ENCODE measurements at regions not wholly inside any gene's neighbourhood (a gene's known extent, or its start where the extent isn't known, plus 50 kb on each side); places are given as distances from the start of the nearest gene placed in this dataset.
"Not testable (repeated sequence)": the region's sequence is repeated elsewhere in the genome, so short reads cannot be mapped to it uniquely, and the experiment has no call there.

- 62% methylated on average over 17 of the region's 17 CpGs for WGBS
- Histone ChIP-seq H3K27ac (ENCODE audit: low read length) (no peak overlapping the region), H3K4me3 (ENCODE audit: low read length) (no peak overlapping the region), H3K4me1 (ENCODE audit: control insufficient read depth, insufficient read depth, low read length) (no peaks in the 10 kb centered on the region), H3K27me3 (ENCODE audit: control insufficient read depth, insufficient read depth) (no peaks in the 10 kb centered on the region), H3K9me3 (ENCODE audit: control insufficient read depth, low read length) (no peaks in the 10 kb centered on the region)
- intact Hi-C loops (cut with DNase I), result loop anchor here in 1 of 4 donors (5.0 kb wide), 1 partner anchor 55 kb away; no protein-coding TSS in a partner anchor
- ATAC-seq, result no peak
- DNase-seq, result no peak
Measured at GRCh38 chr1:22331618-22332423, 119.8 kb upstream of the ZBTB40 start.

- H3K4me3 ChIP-seq (ENCODE audit: low read length), result no peak overlapping the region
- intact Hi-C loops (cut with DNase I), result loop anchor here in 1 of 4 donors (5.0 kb wide), 1 partner anchor 55 kb away; no protein-coding TSS in a partner anchor
- H3K27me3 ChIP-seq (ENCODE audit: control insufficient read depth, insufficient read depth), result no peaks in the 10 kb centered on the region
- H3K27ac ChIP-seq (ENCODE audit: low read length), result no peak overlapping the region
- no peak for DNase-seq
- no peaks in the 10 kb centered on the region for H3K9me3 ChIP-seq (ENCODE audit: control insufficient read depth, low read length)
- no peak for ATAC-seq
- no peaks in the 10 kb centered on the region for H3K4me1 ChIP-seq (ENCODE audit: control insufficient read depth, insufficient read depth, low read length)
- 73% methylated on average over 4 of the region's 4 CpGs for WGBS
Measured at GRCh38 chr1:22332424-22332717, 119.3 kb upstream of the ZBTB40 start.

GRCh38 chr1:22332795-22333499 lies 118.7 kb upstream of the ZBTB40 start:
- no peak for ATAC-seq
- whole genome bisulfite sequencing, result 68% methylated on average over 6 of the region's 6 CpGs
- no peaks in the 10 kb centered on the region for H3K9me3 ChIP-seq (ENCODE audit: control insufficient read depth, low read length)
- H3K27me3 ChIP-seq (ENCODE audit: control insufficient read depth, insufficient read depth), result no peaks in the 10 kb centered on the region
- no peak overlapping the region for H3K27ac ChIP-seq (ENCODE audit: low read length)
- no peaks in the 10 kb centered on the region for H3K4me1 ChIP-seq (ENCODE audit: control insufficient read depth, insufficient read depth, low read length)
- no peak for DNase-seq
- intact Hi-C loops (cut with DNase I), result loop anchor here in 1 of 4 donors (5.0 kb wide), 1 partner anchor 54 kb away; no protein-coding TSS in a partner anchor
- no peak overlapping the region for H3K4me3 ChIP-seq (ENCODE audit: low read length)

GRCh38 chr1:22333516-22334121 lies 118.0 kb upstream of the ZBTB40 start:
- 90% methylated on average over 2 of the region's 2 CpGs for WGBS
- Histone ChIP-seq H3K27ac (ENCODE audit: low read length) (no peak overlapping the region), H3K9me3 (ENCODE audit: control insufficient read depth, low read length) (no peaks in the 10 kb centered on the region), H3K4me3 (ENCODE audit: low read length) (no peak overlapping the region), H3K4me1 (ENCODE audit: control insufficient read depth, insufficient read depth, low read length) (no peaks in the 10 kb centered on the region), H3K27me3 (ENCODE audit: control insufficient read depth, insufficient read depth) (no peaks in the 10 kb centered on the region)
- DNase-seq (no peak), ATAC-seq (no peak)
- intact Hi-C loops (cut with DNase I), result loop anchor here in 1 of 4 donors (5.0 kb wide), 1 partner anchor 54 kb away; no protein-coding TSS in a partner anchor

GRCh38 chr1:22334860-22335550 lies 116.6 kb upstream of the ZBTB40 start:
- no peak overlapping the region for H3K27ac ChIP-seq (ENCODE audit: low read length)
- no peaks in the 10 kb centered on the region for H3K27me3 ChIP-seq (ENCODE audit: control insufficient read depth, insufficient read depth)
- H3K4me1 ChIP-seq (ENCODE audit: control insufficient read depth, insufficient read depth, low read length), result no peaks in the 10 kb centered on the region
- no peak for DNase-seq
- no peak for ATAC-seq
- no peak overlapping the region for H3K4me3 ChIP-seq (ENCODE audit: low read length)
- intact Hi-C loops (cut with DNase I), result loop anchor here in 1 of 4 donors (5.0 kb wide), 1 partner anchor 52 kb away; no protein-coding TSS in a partner anchor
- WGBS, result 54% methylated on average over 6 of the region's 6 CpGs
- H3K9me3 ChIP-seq (ENCODE audit: control insufficient read depth, low read length), result no peaks in the 10 kb centered on the region

GRCh38 chr1:22336274-22336673 lies 115.4 kb upstream of the ZBTB40 start:
- H3K27ac ChIP-seq (ENCODE audit: low read length); H3K4me1 ChIP-seq (ENCODE audit: control insufficient read depth, insufficient read depth, low read length); H3K9me3 ChIP-seq (ENCODE audit: control insufficient read depth, low read length); ATAC-seq; H3K4me3 ChIP-seq (ENCODE audit: low read length); DNase-seq; H3K27me3 ChIP-seq (ENCODE audit: control insufficient read depth, insufficient read depth); intact Hi-C loops (cut with DNase I): not testable (repeated sequence)
- WGBS, result 94% methylated on average over 2 of the region's 2 CpGs

- ATAC-seq; H3K27ac ChIP-seq (ENCODE audit: low read length); H3K4me1 ChIP-seq (ENCODE audit: control insufficient read depth, insufficient read depth, low read length); H3K9me3 ChIP-seq (ENCODE audit: control insufficient read depth, low read length); intact Hi-C loops (cut with DNase I); H3K27me3 ChIP-seq (ENCODE audit: control insufficient read depth, insufficient read depth); DNase-seq; H3K4me3 ChIP-seq (ENCODE audit: low read length): not testable (repeated sequence)
- WGBS, result 82% methylated on average over 2 of the region's 2 CpGs
Measured at GRCh38 chr1:22336696-22337545, 114.7 kb upstream of the ZBTB40 start.

- no peak for ATAC-seq
- WGBS, result 91% methylated on average over 12 of the region's 12 CpGs
- Histone ChIP-seq H3K9me3 (ENCODE audit: control insufficient read depth, low read length) (no peaks in the 10 kb centered on the region), H3K27ac (ENCODE audit: low read length) (no peak overlapping the region), H3K4me1 (ENCODE audit: control insufficient read depth, insufficient read depth, low read length) (no peaks in the 10 kb centered on the region), H3K27me3 (ENCODE audit: control insufficient read depth, insufficient read depth) (no peaks in the 10 kb centered on the region), H3K4me3 (ENCODE audit: low read length) (no peak overlapping the region)
- intact Hi-C loops (cut with DNase I), result no loop called here
- no peak for DNase-seq
Measured at GRCh38 chr1:22338071-22338765, 113.4 kb upstream of the ZBTB40 start.

- Histone ChIP-seq H3K27ac (ENCODE audit: low read length) (no peak overlapping the region), H3K4me1 (ENCODE audit: control insufficient read depth, insufficient read depth, low read length) (no peaks in the 10 kb centered on the region), H3K9me3 (ENCODE audit: control insufficient read depth, low read length) (no peaks in the 10 kb centered on the region), H3K4me3 (ENCODE audit: low read length) (no peak overlapping the region), H3K27me3 (ENCODE audit: control insufficient read depth, insufficient read depth) (no peaks in the 10 kb centered on the region)
- intact Hi-C loops (cut with DNase I), result no loop called here
- ATAC-seq (peak; percentile 17 to 50), DNase-seq (peak in 1 of 3 donors; percentile 58)
- 44% methylated on average over 14 of the region's 14 CpGs for WGBS
Measured at GRCh38 chr1:22339237-22339636, 112.4 kb upstream of the ZBTB40 start.

- DNase-seq (no peak), ATAC-seq (no peak)
- no peaks in the 10 kb centered on the region for H3K4me1 ChIP-seq (ENCODE audit: control insufficient read depth, insufficient read depth, low read length)
- no peaks in the 10 kb centered on the region for H3K27me3 ChIP-seq (ENCODE audit: control insufficient read depth, insufficient read depth)
- H3K4me3 ChIP-seq (ENCODE audit: low read length), result no peak overlapping the region
- intact Hi-C loops (cut with DNase I), result no loop called here
- no peak overlapping the region for H3K27ac ChIP-seq (ENCODE audit: low read length)
- no peaks in the 10 kb centered on the region for H3K9me3 ChIP-seq (ENCODE audit: control insufficient read depth, low read length)
- WGBS, result 88% methylated on average over 4 of the region's 4 CpGs
Measured at GRCh38 chr1:22340066-22340465, 111.6 kb upstream of the ZBTB40 start.
